ENCODE measurements at regions not wholly inside any gene's neighbourhood (a gene's known extent, or its start where the extent isn't known, plus 50 kb on each side); places are given as distances from the start of the nearest gene placed in this dataset.
A peak's percentile ranks its signal among the peaks of the same experiment; 100 is the strongest.
"Not testable (repeated sequence)": the region's sequence is repeated elsewhere in the genome, so short reads cannot be mapped to it uniquely, and the experiment has no call there.

DNA sequence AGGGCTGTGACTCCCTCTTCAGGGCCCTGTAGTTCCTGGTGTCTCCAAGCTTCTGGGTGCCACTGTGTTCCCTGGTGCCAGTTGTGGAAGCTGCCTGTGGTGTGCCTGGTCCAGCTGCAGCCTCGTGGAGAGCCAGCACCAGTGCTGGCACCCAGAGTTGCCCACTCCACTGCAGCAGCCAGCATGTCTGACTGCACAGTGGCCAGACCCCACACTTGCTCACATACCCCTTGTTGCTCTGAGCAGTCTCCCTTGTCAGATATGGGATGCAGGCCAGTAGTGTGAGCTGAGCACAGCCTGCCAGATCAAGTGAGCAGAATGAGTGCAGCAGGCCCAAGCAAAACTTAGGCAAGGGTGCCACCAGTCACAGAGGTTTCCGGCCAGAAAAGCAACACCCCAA, 108.6 kb downstream of the ZMAT1 start:
- H3K4me1 ChIP-seq (ENCODE audit: insufficient read depth, low read length, severe bottlenecking): no peaks in the 10 kb centered on the region
- TF ChIP-seq EZH2 (IDR thresholded peaks at IDR 0.05; ENCODE audit: borderline replicate concordance, low read length): no peak
- TF ChIP-seq, protein P1, sequence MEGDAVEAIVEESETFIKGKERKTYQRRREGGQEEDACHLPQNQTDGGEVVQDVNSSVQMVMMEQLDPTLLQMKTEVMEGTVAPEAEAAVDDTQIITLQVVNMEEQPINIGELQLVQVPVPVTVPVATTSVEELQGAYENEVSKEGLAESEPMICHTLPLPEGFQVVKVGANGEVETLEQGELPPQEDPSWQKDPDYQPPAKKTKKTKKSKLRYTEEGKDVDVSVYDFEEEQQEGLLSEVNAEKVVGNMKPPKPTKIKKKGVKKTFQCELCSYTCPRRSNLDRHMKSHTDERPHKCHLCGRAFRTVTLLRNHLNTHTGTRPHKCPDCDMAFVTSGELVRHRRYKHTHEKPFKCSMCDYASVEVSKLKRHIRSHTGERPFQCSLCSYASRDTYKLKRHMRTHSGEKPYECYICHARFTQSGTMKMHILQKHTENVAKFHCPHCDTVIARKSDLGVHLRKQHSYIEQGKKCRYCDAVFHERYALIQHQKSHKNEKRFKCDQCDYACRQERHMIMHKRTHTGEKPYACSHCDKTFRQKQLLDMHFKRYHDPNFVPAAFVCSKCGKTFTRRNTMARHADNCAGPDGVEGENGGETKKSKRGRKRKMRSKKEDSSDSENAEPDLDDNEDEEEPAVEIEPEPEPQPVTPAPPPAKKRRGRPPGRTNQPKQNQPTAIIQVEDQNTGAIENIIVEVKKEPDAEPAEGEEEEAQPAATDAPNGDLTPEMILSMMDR (IDR thresholded peaks at IDR 0.05; ENCODE audit: low read length): no peak

DNA sequence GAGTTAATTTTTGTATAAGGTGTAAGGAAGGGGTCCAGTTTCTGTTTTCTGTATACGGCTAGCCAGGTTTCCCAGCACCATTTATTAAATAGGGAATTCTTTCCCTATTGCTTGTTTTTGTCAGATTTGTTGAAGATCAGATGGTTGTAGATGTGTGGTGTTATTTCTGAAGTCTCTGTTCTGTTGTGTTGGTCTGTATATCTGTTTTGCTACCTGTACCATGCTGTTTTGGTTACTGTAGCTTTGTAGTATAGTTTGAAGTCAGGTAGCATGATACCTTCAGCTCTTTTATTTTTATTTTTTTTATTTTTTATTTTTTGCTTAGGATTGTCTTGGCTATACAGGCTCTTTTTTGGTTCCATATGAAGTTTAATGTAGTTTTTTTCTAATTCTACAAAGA, 114.1 kb downstream of the ZMAT1 start:
- H3K9me2 ChIP-seq (ENCODE audit: low read depth, low read length); H3K79me2 ChIP-seq (ENCODE audit: insufficient read depth, low read length); H3K4me3 ChIP-seq (ENCODE audit: low read depth, low read length, poor library complexity, severe bottlenecking); H3K4me1 ChIP-seq (ENCODE audit: insufficient read depth, low read length, severe bottlenecking); H3F3A ChIP-seq (ENCODE audit: insufficient read depth, low read length); H3K9ac ChIP-seq (ENCODE audit: low read length); H3K9me3 ChIP-seq (ENCODE audit: low read length); H3K36me3 ChIP-seq (ENCODE audit: insufficient read depth, low read length); H2AFZ ChIP-seq (ENCODE audit: low read length); H3K27me3 ChIP-seq (ENCODE audit: insufficient read depth, low read length); H3K27ac ChIP-seq (ENCODE audit: low read depth, low read length, poor library complexity, severe bottlenecking); H4K20me1 ChIP-seq (ENCODE audit: insufficient read depth, low read length); H3K4me2 ChIP-seq (ENCODE audit: low read length): not testable (repeated sequence)

More for the DNA sequence above, 108.6 kb downstream of the ZMAT1 start:
- no peaks in the 10 kb centered on the region for H3F3A ChIP-seq (ENCODE audit: insufficient read depth, low read length)
- H4K20me1 ChIP-seq (ENCODE audit: insufficient read depth, low read length): no peaks in the 10 kb centered on the region
- no peak overlapping the region for H2AFZ ChIP-seq (ENCODE audit: low read length)
- H3K4me3 ChIP-seq (ENCODE audit: low read depth, low read length, poor library complexity, severe bottlenecking): no peak overlapping the region
- H3K9ac ChIP-seq (ENCODE audit: low read length): no peak overlapping the region
- H3K4me2 ChIP-seq (ENCODE audit: low read length): no peak overlapping the region
- no peaks in the 10 kb centered on the region for H3K27me3 ChIP-seq (ENCODE audit: insufficient read depth, low read length)
- no peaks in the 10 kb centered on the region for H3K36me3 ChIP-seq (ENCODE audit: insufficient read depth, low read length)
- H3K27ac ChIP-seq (ENCODE audit: low read depth, low read length, poor library complexity, severe bottlenecking): no peak overlapping the region
- H3K9me3 ChIP-seq (ENCODE audit: low read length): no peaks in the 10 kb centered on the region
- no peaks in the 10 kb centered on the region for H3K79me2 ChIP-seq (ENCODE audit: insufficient read depth, low read length)
- H3K9me2 ChIP-seq (ENCODE audit: low read depth, low read length): no peaks in the 10 kb centered on the region

DNA sequence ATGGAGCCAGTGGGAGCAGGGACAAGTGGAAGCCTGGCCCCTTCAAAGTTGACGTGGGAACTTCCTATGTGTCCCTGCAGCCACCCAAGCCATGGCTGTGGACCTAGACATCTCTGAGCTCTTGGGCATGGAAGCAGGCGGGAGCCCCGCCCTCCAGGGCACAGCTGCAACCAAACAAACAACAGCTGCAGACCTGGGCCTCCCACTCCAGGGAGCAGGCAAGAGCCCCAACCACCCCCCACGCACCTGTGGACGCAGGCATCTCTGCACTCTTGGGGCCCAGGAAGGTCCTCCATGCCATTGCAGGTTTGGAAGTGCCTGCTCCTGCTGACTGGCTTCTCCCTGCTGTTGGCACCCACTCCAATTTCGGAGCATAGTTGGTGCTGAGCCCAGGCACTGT, 118.6 kb downstream of the ZMAT1 start:
- Histone ChIP-seq H4K20me1 (ENCODE audit: insufficient read depth, low read length) (no peaks in the 10 kb centered on the region), H3K4me2 (ENCODE audit: low read length) (no peak overlapping the region), H3K27me3 (ENCODE audit: insufficient read depth, low read length) (no peaks in the 10 kb centered on the region), H3K9me2 (ENCODE audit: low read depth, low read length) (no peaks in the 10 kb centered on the region), H3K9me3 (ENCODE audit: low read length) (no peaks in the 10 kb centered on the region), H3K9ac (ENCODE audit: low read length) (no peak overlapping the region), H3K4me1 (ENCODE audit: insufficient read depth, low read length, severe bottlenecking) (no peaks in the 10 kb centered on the region), H3K4me3 (ENCODE audit: low read depth, low read length, poor library complexity, severe bottlenecking) (no peak overlapping the region), H3F3A (ENCODE audit: insufficient read depth, low read length) (no peaks in the 10 kb centered on the region), H2AFZ (ENCODE audit: low read length) (no peak overlapping the region), H3K36me3 (ENCODE audit: insufficient read depth, low read length) (no peaks in the 10 kb centered on the region), H3K27ac (ENCODE audit: low read depth, low read length, poor library complexity, severe bottlenecking) (no peak overlapping the region), H3K79me2 (ENCODE audit: insufficient read depth, low read length) (no peaks in the 10 kb centered on the region)
- no peak for TF ChIP-seq EZH2 (IDR thresholded peaks at IDR 0.05; ENCODE audit: borderline replicate concordance, low read length)
- TF ChIP-seq, protein P1 (IDR thresholded peaks at IDR 0.05; ENCODE audit: low read length): no peak

DNA sequence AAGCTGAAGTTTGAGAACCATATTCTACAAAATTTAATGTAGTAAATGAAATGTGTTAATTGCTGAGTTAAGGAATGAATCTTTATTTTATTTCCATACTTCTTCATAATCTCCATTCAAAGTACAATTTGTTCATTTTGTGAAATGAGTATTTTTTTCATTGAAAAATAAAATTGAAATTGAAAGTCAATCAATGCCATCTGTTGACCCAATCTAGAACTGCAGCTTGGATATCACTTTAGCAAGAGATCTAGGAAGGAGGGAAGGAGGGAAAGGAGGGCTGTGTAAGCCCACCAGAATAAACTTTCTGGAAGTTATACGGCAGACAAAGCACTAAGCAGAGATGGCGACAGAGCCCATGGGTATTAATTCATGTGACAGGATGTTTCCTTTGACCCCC, 128.4 kb downstream of the ZMAT1 start:
- Histone ChIP-seq H3K4me1 (ENCODE audit: insufficient read depth, low read length, severe bottlenecking) (no peaks in the 10 kb centered on the region), H3K4me3 (ENCODE audit: low read depth, low read length, poor library complexity, severe bottlenecking) (no peak overlapping the region), H2AFZ (ENCODE audit: low read length) (no peak overlapping the region), H3K27me3 (ENCODE audit: insufficient read depth, low read length) (no peaks in the 10 kb centered on the region), H3F3A (ENCODE audit: insufficient read depth, low read length) (no peaks in the 10 kb centered on the region), H4K20me1 (ENCODE audit: insufficient read depth, low read length) (no peaks in the 10 kb centered on the region), H3K4me2 (ENCODE audit: low read length) (no peak overlapping the region), H3K79me2 (ENCODE audit: insufficient read depth, low read length) (no peaks in the 10 kb centered on the region), H3K9ac (ENCODE audit: low read length) (no peak overlapping the region), H3K36me3 (ENCODE audit: insufficient read depth, low read length) (no peaks in the 10 kb centered on the region), H3K9me3 (ENCODE audit: low read length) (no peaks in the 10 kb centered on the region), H3K9me2 (ENCODE audit: low read depth, low read length) (no peaks in the 10 kb centered on the region), H3K27ac (ENCODE audit: low read depth, low read length, poor library complexity, severe bottlenecking) (no peak overlapping the region)
- TF ChIP-seq, protein P1 (IDR thresholded peaks at IDR 0.05; ENCODE audit: low read length): peak; percentile 24; the same call in 1 of the 2 replicates
- TF ChIP-seq EZH2 (IDR thresholded peaks at IDR 0.05; ENCODE audit: borderline replicate concordance, low read length): no peak
